ENCODE measurements at regions not wholly inside any gene's neighbourhood (a gene's known extent, or its start where the extent isn't known, plus 50 kb on each side); places are given as distances from the start of the nearest gene placed in this dataset.

- Mint-ChIP-seq H3K27me3 (no peaks in the 10 kb centered on the region), H3K27ac (no peak overlapping the region), H3K36me3 (ENCODE audit: low read depth) (no peaks in the 10 kb centered on the region), H3K4me3 (no peak overlapping the region), H3K9me3 (no peaks in the 10 kb centered on the region), H3K4me1 (no peaks in the 10 kb centered on the region)
- intact Hi-C loops (cut with micrococcal nuclease): no loop called here
- POLR2A ChIA-PET: no interaction called here
- ATAC-seq (ENCODE audit: low read depth) (no peak), DNase-seq (no peak)
- TF ChIP-seq, protein P1, sequence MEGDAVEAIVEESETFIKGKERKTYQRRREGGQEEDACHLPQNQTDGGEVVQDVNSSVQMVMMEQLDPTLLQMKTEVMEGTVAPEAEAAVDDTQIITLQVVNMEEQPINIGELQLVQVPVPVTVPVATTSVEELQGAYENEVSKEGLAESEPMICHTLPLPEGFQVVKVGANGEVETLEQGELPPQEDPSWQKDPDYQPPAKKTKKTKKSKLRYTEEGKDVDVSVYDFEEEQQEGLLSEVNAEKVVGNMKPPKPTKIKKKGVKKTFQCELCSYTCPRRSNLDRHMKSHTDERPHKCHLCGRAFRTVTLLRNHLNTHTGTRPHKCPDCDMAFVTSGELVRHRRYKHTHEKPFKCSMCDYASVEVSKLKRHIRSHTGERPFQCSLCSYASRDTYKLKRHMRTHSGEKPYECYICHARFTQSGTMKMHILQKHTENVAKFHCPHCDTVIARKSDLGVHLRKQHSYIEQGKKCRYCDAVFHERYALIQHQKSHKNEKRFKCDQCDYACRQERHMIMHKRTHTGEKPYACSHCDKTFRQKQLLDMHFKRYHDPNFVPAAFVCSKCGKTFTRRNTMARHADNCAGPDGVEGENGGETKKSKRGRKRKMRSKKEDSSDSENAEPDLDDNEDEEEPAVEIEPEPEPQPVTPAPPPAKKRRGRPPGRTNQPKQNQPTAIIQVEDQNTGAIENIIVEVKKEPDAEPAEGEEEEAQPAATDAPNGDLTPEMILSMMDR (IDR thresholded peaks at IDR 0.05): no peak
- CTCF ChIA-PET: no interaction called here
Measured at GRCh38 chr4:166174717-166175490, 301.9 kb downstream of the TLL1 start.

- Mint-ChIP-seq H3K4me3 (no peak overlapping the region), H3K27ac (no peak overlapping the region), H3K9me3 (no peaks in the 10 kb centered on the region), H3K36me3 (ENCODE audit: low read depth) (no peaks in the 10 kb centered on the region), H3K27me3 (no peaks in the 10 kb centered on the region), H3K4me1 (no peaks in the 10 kb centered on the region)
- ATAC-seq (ENCODE audit: low read depth) (no peak), DNase-seq (no peak)
- intact Hi-C loops (cut with micrococcal nuclease): no loop called here
- ChIA-PET CTCF (no interaction called here), POLR2A (no interaction called here)
- TF ChIP-seq, protein P1 (IDR thresholded peaks at IDR 0.05): no peak
Measured at GRCh38 chr4:166182145-166182544, 309.1 kb downstream of the TLL1 start.

- intact Hi-C loops (cut with micrococcal nuclease): no loop called here
- Mint-ChIP-seq H3K4me3 (no peak overlapping the region), H3K9me3 (no peaks in the 10 kb centered on the region), H3K4me1 (no peaks in the 10 kb centered on the region), H3K36me3 (ENCODE audit: low read depth) (no peaks in the 10 kb centered on the region), H3K27ac (no peak overlapping the region), H3K27me3 (no peaks in the 10 kb centered on the region)
- CTCF ChIA-PET: no interaction called here
- no peak for DNase-seq
- no peak for ATAC-seq (ENCODE audit: low read depth)
- TF ChIP-seq, protein P1 (IDR thresholded peaks at IDR 0.05): no peak
- POLR2A ChIA-PET: no interaction called here
Measured at GRCh38 chr4:166195101-166195500, 322.1 kb downstream of the TLL1 start.

DNA sequence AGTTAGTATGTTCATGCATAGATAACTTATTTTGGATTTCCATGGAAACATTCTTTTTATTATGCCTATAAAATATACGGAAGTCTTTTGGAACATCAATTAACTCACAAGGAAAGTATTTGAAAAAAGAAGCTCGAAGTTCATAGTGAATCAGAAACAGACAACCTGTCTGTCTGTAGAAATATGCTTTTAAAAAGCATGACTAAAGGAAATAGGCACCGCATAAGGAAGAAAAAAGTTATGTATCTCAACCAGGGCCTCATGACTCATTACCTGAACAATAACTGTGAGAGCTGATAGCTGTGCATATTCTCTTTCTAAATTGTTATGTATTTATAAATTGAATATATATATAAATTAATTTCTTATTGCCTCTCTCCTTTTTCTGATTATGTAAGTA lies 324.1 kb downstream of the TLL1 start:
- no peak overlapping the region for H3K27ac Mint-ChIP-seq
- POLR2A ChIA-PET: interaction anchor here (0.6 kb wide), 1 partner anchor 667 kb away, joined by 4 read pairs; no protein-coding TSS in a partner anchor
- DNase-seq: no peak
- no peaks in the 10 kb centered on the region for H3K4me1 Mint-ChIP-seq
- H3K27me3 Mint-ChIP-seq: no peaks in the 10 kb centered on the region
- CTCF ChIA-PET: no interaction called here
- H3K4me3 Mint-ChIP-seq: no peak overlapping the region
- no peaks in the 10 kb centered on the region for H3K9me3 Mint-ChIP-seq
- no peaks in the 10 kb centered on the region for H3K36me3 Mint-ChIP-seq (ENCODE audit: low read depth)
- ATAC-seq (ENCODE audit: low read depth): no peak
- TF ChIP-seq, protein P1 (IDR thresholded peaks at IDR 0.05): no peak
- intact Hi-C loops (cut with micrococcal nuclease): no loop called here

DNA sequence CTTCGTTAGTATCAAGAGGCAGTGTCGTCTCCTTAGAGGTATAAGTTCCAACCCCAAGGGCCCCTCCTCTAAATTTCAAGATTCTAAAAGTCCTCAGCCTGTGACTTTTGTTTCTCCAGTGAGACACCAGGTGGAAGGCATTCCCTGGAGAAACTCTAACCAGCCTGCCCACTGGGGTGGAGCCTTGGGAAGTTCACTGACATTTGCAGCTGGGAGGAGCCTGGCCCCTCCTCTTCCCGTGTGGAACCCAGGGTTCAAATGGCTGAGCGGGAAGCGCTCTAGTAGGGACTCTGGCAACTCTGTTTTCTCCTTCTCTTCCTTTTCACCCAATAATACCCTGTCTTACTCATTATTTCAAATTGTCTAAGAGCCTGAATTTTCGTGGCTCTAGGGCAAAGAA lies 325.0 kb downstream of the TLL1 start:
- no peaks in the 10 kb centered on the region for H3K27me3 Mint-ChIP-seq
- TF ChIP-seq, protein P1 (IDR thresholded peaks at IDR 0.05): no peak
- ChIA-PET POLR2A (no interaction called here), CTCF (no interaction called here)
- H3K9me3 Mint-ChIP-seq: no peaks in the 10 kb centered on the region
- DNase-seq (no peak), ATAC-seq (ENCODE audit: low read depth) (no peak)
- no peak overlapping the region for H3K4me3 Mint-ChIP-seq
- no peak overlapping the region for H3K27ac Mint-ChIP-seq
- H3K4me1 Mint-ChIP-seq: no peaks in the 10 kb centered on the region
- intact Hi-C loops (cut with micrococcal nuclease): no loop called here
- no peaks in the 10 kb centered on the region for H3K36me3 Mint-ChIP-seq (ENCODE audit: low read depth)
